ENCODE measurements at regions not wholly inside any gene's neighbourhood (a gene's known extent, or its start where the extent isn't known, plus 50 kb on each side); places are given as distances from the start of the nearest gene placed in this dataset.

- ChIA-PET CTCF (no interaction called here), POLR2A (no interaction called here)
- no peaks in the 10 kb centered on the region for H3K9me3 Mint-ChIP-seq
- ATAC-seq (ENCODE audit: low read depth) (no peak), DNase-seq (no peak)
- no peaks in the 10 kb centered on the region for H3K36me3 Mint-ChIP-seq (ENCODE audit: low read depth)
- peaks cover 2% of the 10 kb centered on the region for H3K27me3 Mint-ChIP-seq
- no peak overlapping the region for H3K4me3 Mint-ChIP-seq
- TF ChIP-seq CTCF (IDR thresholded peaks at IDR 0.05): no peak
- H3K27ac Mint-ChIP-seq: no peak overlapping the region
- H3K4me1 Mint-ChIP-seq: peaks cover 5% of the 10 kb centered on the region
- intact Hi-C loops (cut with micrococcal nuclease): no loop called here
These were observed 117.4 kb upstream of the RPS6KA2 start for GRCh38 chr6:166744223-166745134.

GRCh38 chr6:166743406-166744222 lies 116.6 kb upstream of the RPS6KA2 start:
- Mint-ChIP-seq H3K36me3 (ENCODE audit: low read depth) (no peaks in the 10 kb centered on the region), H3K9me3 (no peaks in the 10 kb centered on the region), H3K27me3 (peaks cover 2% of the 10 kb centered on the region), H3K4me3 (no peak overlapping the region), H3K27ac (no peak overlapping the region), H3K4me1 (peaks cover 5% of the 10 kb centered on the region)
- intact Hi-C loops (cut with micrococcal nuclease): no loop called here
- ChIA-PET CTCF (no interaction called here), POLR2A (no interaction called here)
- ATAC-seq (ENCODE audit: low read depth): no peak
- TF ChIP-seq CTCF (IDR thresholded peaks at IDR 0.05): no peak
- DNase-seq: no peak

GRCh38 chr6:166742981-166743380 lies 115.9 kb upstream of the RPS6KA2 start:
- ChIA-PET POLR2A (no interaction called here), CTCF (no interaction called here)
- ATAC-seq (ENCODE audit: low read depth) (no peak), DNase-seq (no peak)
- Mint-ChIP-seq H3K9me3 (no peaks in the 10 kb centered on the region), H3K27ac (no peak overlapping the region), H3K4me3 (no peak overlapping the region), H3K36me3 (ENCODE audit: low read depth) (no peaks in the 10 kb centered on the region), H3K4me1 (peaks cover 4% of the 10 kb centered on the region), H3K27me3 (peaks cover 1% of the 10 kb centered on the region)
- intact Hi-C loops (cut with micrococcal nuclease): no loop called here
- TF ChIP-seq CTCF (IDR thresholded peaks at IDR 0.05): no peak

- Mint-ChIP-seq H3K36me3 (ENCODE audit: low read depth) (no peaks in the 10 kb centered on the region), H3K27me3 (no peaks in the 10 kb centered on the region), H3K27ac (no peak overlapping the region), H3K4me1 (no peaks in the 10 kb centered on the region), H3K9me3 (no peaks in the 10 kb centered on the region), H3K4me3 (no peak overlapping the region)
- CTCF ChIA-PET: no interaction called here
- intact Hi-C loops (cut with micrococcal nuclease): no loop called here
- POLR2A ChIA-PET: no interaction called here
- DNase-seq: no peak
- ATAC-seq (ENCODE audit: low read depth): no peak
- no peak for TF ChIP-seq CTCF (IDR thresholded peaks at IDR 0.05)
These were observed 112.9 kb upstream of the RPS6KA2 start for GRCh38 chr6:166739976-166740318.

All from activated B cell treated with CpG ODN at 0.5 μM for 24 hours (primary cell).